Retinal pigment epithelial cell (primary cell): ENCODE measurements at regions not wholly inside any gene's neighbourhood (a gene's known extent, or its start where the extent isn't known, plus 50 kb on each side); places are given as distances from the start of the nearest gene placed in this dataset.

Source experiments
- DNase-seq: peaks from one replicate; pipeline ENCODE4 v3.0.0-alpha.2; 2010; ENCODE audit warnings: low read depth
- H3K4me3 ChIP-seq: 2 replicates; pipeline ENCODE4 v1.5.1; 2011; ENCODE audit warnings: mild to moderate bottlenecking, low read length, control low read depth, moderate library complexity
- TF ChIP-seq, protein P1 (sequence below): conservative IDR thresholded peaks from 2 replicates; pipeline ENCODE4 v1.5.1; 2011; ENCODE audit warnings: low read depth, low read length, control low read depth, inconsistent platforms

- no peak overlapping the region for H3K4me3 ChIP-seq
- TF ChIP-seq, protein P1, sequence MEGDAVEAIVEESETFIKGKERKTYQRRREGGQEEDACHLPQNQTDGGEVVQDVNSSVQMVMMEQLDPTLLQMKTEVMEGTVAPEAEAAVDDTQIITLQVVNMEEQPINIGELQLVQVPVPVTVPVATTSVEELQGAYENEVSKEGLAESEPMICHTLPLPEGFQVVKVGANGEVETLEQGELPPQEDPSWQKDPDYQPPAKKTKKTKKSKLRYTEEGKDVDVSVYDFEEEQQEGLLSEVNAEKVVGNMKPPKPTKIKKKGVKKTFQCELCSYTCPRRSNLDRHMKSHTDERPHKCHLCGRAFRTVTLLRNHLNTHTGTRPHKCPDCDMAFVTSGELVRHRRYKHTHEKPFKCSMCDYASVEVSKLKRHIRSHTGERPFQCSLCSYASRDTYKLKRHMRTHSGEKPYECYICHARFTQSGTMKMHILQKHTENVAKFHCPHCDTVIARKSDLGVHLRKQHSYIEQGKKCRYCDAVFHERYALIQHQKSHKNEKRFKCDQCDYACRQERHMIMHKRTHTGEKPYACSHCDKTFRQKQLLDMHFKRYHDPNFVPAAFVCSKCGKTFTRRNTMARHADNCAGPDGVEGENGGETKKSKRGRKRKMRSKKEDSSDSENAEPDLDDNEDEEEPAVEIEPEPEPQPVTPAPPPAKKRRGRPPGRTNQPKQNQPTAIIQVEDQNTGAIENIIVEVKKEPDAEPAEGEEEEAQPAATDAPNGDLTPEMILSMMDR, result no peak
- DNase-seq, result no peak
Measured at GRCh38 chr3:31456373-31456772, 76.4 kb upstream of the STT3B start.

GRCh38 chr3:31461426-31461825, 71.3 kb upstream of the STT3B start:
- no peak overlapping the region for H3K4me3 ChIP-seq
- DNase-seq, result no peak
- TF ChIP-seq, protein P1, result no peak

DNA sequence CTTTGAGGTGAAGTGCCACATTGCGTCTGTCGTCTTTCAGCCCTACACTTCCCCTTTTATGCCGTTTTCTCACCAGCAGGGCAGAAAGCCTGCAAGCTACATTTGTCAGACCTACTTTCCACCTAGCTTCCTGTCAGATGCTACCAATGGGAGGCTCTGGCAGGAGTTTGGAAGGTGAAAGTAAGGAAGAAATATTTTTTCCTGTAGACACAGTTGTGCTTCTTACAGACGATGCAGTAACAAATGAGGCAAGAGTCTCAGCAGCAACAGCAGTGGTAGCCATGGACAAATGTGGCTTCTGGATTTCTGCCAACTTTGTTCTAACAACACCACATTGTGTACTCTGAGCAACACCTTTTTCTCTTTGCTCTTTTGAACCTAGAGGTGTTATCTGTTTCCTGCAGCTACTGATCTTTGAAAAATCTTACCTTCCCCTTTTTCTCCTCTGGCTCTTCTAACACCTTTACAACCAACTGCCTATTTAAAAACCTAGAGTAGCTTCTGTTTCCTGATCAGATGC, 70.6 kb upstream of the STT3B start:
- DNase-seq, result no peak
- TF ChIP-seq, protein P1, result no peak
- no peak overlapping the region for H3K4me3 ChIP-seq

GRCh38 chr3:31465999-31466398, 66.7 kb upstream of the STT3B start:
- TF ChIP-seq, protein P1, result no peak
- no peak for DNase-seq
- H3K4me3 ChIP-seq, result no peak overlapping the region

DNA sequence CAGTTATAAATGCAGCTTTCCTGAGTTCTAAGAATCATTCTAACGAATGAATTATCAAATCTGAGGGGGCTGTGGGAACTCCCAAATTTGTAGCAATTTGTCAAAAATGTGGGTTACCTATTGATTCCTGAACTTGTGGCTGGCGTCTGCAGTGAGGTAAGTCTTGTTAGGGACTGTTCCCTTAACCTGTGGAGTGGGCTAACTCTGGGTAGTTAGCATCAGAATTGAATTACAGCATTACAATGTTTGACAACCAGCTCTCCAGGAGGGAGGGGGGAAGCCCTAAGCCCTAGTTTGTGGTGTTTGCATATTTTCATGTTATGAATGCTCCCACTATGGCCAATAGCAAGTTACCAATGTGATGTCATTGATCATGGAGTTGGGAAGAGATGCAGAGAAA, 65.9 kb upstream of the STT3B start:
- no peak for DNase-seq
- no peak overlapping the region for H3K4me3 ChIP-seq
- TF ChIP-seq, protein P1, result no peak

GRCh38 chr3:31468433-31468832, 64.3 kb upstream of the STT3B start:
- H3K4me3 ChIP-seq, result no peak overlapping the region
- no peak for DNase-seq
- TF ChIP-seq, protein P1, result no peak

DNA sequence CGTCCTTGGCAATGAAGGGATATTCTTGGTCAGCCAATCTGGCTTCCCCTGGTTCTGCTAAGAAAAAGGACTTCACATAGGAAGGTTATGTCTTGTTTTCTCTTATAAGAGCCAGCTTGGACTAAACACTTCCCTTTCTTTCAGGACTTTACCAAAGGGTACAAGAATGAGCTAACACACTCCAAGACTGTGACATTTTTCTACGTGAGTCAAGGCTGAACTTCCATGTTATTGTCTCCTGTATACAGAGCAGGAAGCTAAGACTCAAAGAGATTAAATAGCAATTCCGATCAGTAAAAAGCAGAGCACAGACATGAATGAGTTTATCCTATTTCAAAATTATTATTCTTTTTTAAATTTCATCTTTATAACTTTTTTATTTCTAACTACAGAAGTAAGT, 63.3 kb upstream of the STT3B start:
- no peak for DNase-seq
- no peak overlapping the region for H3K4me3 ChIP-seq
- TF ChIP-seq, protein P1, result no peak
